HAP-1 (cell line): ENCODE measurements at regions not wholly inside any gene's neighbourhood (a gene's known extent, or its start where the extent isn't known, plus 50 kb on each side); places are given as distances from the start of the nearest gene placed in this dataset.
A peak's percentile ranks its signal among the peaks of the same experiment; 100 is the strongest.

Experiments
- DNase-seq, 2 experiments: peaks; one replicate each; pipeline ENCODE4 v3.0.0-alpha.2; 2016 to 2020; ENCODE audit warnings: low spot score in 2 of 2
- H3K27me3 ChIP-seq: fragments of 250-450 bp; sonication (Bioruptor Pico); 2 replicates; pipeline ENCODE4 v1.5.1; 2020; ENCODE audit warnings: low read depth, mild to moderate bottlenecking, moderate library complexity
- H3K36me3 ChIP-seq: fragments of 250-450 bp; sonication (Bioruptor Pico); replicated peaks from 2 replicates; pipeline ENCODE4 v1.5.1; 2020; ENCODE audit warnings: mild to moderate bottlenecking
- H3K4me1 ChIP-seq: fragments of 250-450 bp; sonication (Bioruptor Pico); 2 replicates; pipeline ENCODE4 v1.5.1; 2020; ENCODE audit warnings: mild to moderate bottlenecking
- H3K4me3 ChIP-seq: fragments of 250-450 bp; sonication (Bioruptor Pico); 2 replicates; pipeline ENCODE4 v1.5.1; 2020; ENCODE audit warnings: mild to moderate bottlenecking, moderate library complexity
- H3K9me3 ChIP-seq: fragments of 250-450 bp; sonication (Bioruptor Pico); 2 replicates; pipeline ENCODE4 v1.5.1; 2020; ENCODE audit warnings: mild to moderate bottlenecking, moderate library complexity
- in situ Hi-C: fragments of 300-500 bp; cut with MboI; formaldehyde crosslinking; loops from 3 replicates; pipeline ENCODE4 v1.14.3; 2020; ENCODE audit warnings: low sequenced_read_pairs, inconsistent platforms, mixed read lengths

DNA sequence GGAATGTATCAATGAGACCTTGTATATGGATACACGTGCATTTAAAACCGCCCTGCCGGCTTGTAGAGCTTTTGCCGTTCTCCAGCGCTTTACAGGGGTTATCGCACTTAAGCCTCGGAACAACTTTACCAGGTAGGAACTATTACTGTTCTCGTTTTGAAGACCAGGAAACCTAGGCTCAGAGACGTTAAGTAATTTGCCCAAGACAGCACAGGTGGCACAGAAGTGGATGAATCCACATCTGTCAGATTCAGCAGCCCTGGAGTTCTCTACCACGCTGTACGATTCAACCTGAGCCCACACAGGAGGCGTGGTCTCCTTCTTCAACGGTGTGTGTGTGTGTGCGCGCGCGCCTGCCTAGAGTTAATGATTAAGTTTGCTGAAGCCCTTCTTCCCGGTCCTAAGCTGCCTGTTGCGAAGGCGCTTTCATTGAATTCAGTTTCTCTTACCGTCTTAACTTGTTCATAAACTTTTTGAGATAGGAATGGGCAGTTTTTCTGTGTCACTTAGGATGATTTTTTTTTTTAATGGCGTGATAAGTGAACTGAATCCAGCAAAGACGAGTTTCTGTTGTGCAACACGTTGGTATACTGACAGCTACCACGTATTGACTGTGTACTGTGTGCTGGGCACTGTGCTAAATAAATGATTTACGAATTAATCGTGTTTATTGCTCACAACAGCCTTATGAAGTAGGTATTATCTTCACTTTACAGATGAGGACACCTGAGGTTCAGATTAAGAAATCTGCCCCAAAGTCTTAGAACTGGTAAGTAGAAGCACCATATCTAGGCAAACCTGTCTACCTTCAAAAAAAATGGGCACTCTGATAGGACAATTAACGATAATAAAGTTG, 67.4 kb downstream of the KCNRG start:
- H3K27me3 ChIP-seq = no peaks in the 10 kb centered on the region
- in situ Hi-C loops = loop anchor here (25.0 kb wide), 1 partner anchor 455 kb away; no protein-coding TSS in a partner anchor
- peaks cover 17% of the 10 kb centered on the region for H3K4me1 ChIP-seq
- DNase-seq = peak; percentile 89 to 90
- H3K36me3 ChIP-seq = no peaks in the 10 kb centered on the region; the same call in none of the 2 replicates
- no peaks in the 10 kb centered on the region for H3K9me3 ChIP-seq
- H3K4me3 ChIP-seq = peak overlapping the region; percentile 93

DNA sequence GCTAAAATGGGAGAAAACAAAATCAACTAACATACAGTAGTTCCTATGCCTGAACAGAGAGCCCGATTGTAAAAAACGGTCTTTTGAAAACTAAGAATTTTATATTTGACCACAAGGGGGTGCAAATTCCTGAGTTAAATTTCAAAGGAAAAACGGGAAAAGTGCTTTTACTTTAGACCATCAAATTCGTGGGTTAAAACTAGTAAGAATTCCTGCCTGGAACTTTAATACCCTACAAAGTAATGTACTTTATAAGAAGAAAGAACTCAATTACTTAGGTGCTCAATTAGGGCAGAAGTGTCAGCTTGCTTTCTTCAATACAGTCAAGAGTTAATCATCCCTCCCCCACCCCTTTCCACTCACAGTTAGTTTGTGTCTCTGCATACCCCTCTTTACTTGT, 69.8 kb downstream of the KCNRG start:
- no peaks in the 10 kb centered on the region for H3K27me3 ChIP-seq
- H3K36me3 ChIP-seq = no peaks in the 10 kb centered on the region; the same call in 1 of the 2 replicates
- no peaks in the 10 kb centered on the region for H3K9me3 ChIP-seq
- peaks cover 11% of the 10 kb centered on the region for H3K4me1 ChIP-seq
- DNase-seq = peak in 1 of 2 experiments; percentile 67
- H3K4me3 ChIP-seq = peak overlapping the region; percentile 5; the same call in 1 of the 2 replicates
- in situ Hi-C loops = loop anchor here (25.0 kb wide), 1 partner anchor 452 kb away; no protein-coding TSS in a partner anchor

DNA sequence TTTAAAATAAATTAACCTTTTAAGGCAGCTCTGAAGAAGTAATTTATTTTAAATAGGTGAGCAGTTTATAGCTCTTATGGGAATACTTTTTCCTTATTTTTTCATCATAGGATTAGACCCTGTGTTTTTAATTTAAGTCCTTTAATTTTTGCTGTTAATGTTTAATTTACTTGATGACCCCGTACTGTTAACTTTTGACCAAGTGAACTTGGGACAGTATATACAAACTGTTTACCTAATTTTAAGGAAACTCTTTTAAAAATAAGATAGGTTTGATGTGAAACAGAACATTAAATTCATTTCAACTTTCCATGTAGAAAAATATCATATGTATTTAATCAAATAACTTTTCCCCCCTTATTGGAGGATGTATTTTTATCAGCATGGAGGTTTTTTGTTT, 74.4 kb downstream of the KCNRG start:
- in situ Hi-C loops = loop anchor here (25.0 kb wide), 1 partner anchor 448 kb away; no protein-coding TSS in a partner anchor
- Histone ChIP-seq H3K9me3 (no peaks in the 10 kb centered on the region), H3K4me1 (peaks cover 24% of the 10 kb centered on the region), H3K36me3 (0 out of 2 replicates have a peak, but pooled peaks cover 3% of the 10 kb centered on the region), H3K4me3 (no peak overlapping the region), H3K27me3 (no peaks in the 10 kb centered on the region)
- no peak for DNase-seq

DNA sequence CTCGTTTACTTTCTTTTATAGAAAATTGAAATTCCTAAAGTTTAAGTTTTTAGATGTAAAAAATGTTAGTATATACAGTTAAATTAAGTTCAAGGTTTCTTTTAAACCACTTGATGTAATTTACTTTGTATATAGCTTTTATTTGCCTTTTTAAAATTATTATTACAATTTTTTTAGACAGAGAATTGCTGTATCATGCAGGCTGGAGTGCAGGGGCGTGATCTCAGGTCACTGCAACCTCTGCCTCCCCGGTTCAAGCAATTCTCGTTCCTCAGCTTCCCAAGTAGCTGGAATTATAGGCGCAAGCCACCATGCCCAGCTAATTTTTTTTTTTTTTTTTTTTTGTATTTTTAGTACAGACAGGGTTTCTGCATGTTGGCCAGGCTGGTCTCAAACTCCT, 75.0 kb downstream of the KCNRG start:
- Histone ChIP-seq H3K4me1 (peaks cover 18% of the 10 kb centered on the region), H3K4me3 (no peak overlapping the region), H3K36me3 (0 out of 2 replicates have a peak, but pooled peaks cover 3% of the 10 kb centered on the region), H3K27me3 (no peaks in the 10 kb centered on the region), H3K9me3 (no peaks in the 10 kb centered on the region)
- DNase-seq = no peak
- in situ Hi-C loops = loop anchor here (25.0 kb wide), 1 partner anchor 447 kb away; no protein-coding TSS in a partner anchor

DNA sequence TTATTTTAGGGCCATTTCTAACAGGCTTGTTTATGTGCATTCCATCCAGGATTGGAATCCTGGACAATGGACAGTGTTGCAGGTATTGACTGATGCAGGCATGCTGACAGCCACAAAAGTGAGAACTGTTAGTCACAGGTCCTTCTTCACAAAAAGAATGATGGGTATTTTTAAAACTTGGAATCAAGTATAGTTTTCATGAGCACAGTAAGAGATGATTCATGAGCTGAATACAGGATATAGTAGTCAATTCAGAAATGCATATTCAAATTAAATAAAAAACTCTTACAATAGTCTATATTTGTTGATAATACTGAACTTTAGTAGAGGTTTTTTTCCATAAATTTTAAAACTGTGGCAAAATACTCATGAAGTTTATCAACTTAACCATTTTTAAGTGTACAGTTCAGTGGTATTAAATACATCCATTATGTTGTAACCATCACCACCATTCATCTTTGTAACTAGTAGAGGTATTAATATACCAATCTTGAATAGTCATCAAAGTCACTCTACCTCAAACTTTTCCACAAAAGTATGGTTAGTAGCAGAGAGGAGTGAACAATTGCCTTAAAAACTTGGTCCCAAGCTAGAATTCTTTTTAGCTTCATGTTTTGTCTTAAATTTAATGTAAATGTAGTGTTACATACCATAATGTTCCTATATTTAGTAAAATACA, 79.5 kb downstream of the KCNRG start:
- Histone ChIP-seq H3K4me3 (no peak overlapping the region), H3K4me1 (peaks cover 15% of the 10 kb centered on the region), H3K36me3 (peaks cover 16% of the 10 kb centered on the region), H3K27me3 (no peaks in the 10 kb centered on the region), H3K9me3 (no peaks in the 10 kb centered on the region; the same call in 1 of the 2 replicates)
- in situ Hi-C loops = loop anchor here (25.0 kb wide), 1 partner anchor 443 kb away; no protein-coding TSS in a partner anchor
- no peak for DNase-seq

DNA sequence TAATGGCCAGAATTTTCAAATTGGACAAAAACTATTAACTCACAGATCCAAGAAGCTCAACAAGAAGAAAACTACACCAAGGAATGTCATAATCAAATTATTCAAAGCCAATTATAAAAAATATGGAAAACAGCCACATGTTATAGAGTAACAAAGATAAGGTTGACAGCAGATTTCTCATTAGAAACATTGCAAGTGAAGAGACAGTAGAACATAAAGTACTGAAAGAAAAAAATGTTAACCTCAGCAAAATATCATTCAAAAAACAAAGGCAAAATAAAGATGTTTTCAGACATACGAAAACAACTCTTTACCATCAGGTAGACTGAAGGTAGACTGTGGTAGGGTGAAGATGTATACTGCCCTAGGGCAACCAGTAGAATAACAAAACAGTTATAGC, 83.4 kb downstream of the KCNRG start:
- Histone ChIP-seq H3K36me3 (peaks cover 13% of the 10 kb centered on the region), H3K9me3 (no peaks in the 10 kb centered on the region; the same call in 1 of the 2 replicates), H3K4me3 (no peak overlapping the region), H3K4me1 (no peaks in the 10 kb centered on the region), H3K27me3 (no peaks in the 10 kb centered on the region)
- in situ Hi-C loops = loop anchor here (25.0 kb wide), 1 partner anchor 439 kb away; no protein-coding TSS in a partner anchor
- no peak for DNase-seq

DNA sequence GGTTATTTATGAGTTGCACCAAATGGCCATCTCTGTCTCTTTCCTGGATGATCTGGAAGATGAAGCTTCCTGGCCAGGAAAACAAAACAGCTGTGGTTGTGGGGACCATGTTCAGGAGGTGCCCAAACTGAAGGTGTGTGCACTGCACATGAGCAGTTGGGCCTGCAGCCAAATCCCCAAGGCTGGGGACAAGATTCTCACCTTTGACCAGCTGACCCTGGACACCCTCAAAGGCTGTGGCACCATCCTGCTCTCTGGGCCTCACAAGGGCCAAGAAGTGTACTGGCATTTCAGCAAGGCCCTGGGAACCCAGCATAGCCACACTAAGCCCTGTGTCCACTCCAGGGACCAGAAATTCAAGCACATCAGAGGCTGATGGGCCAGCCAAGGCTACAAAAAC, 84.2 kb downstream of the KCNRG start:
- Histone ChIP-seq H3K36me3 (peaks cover 13% of the 10 kb centered on the region), H3K27me3 (no peaks in the 10 kb centered on the region), H3K9me3 (no peaks in the 10 kb centered on the region; the same call in 1 of the 2 replicates), H3K4me1 (peaks cover 4% of the 10 kb centered on the region), H3K4me3 (no peak overlapping the region)
- in situ Hi-C loops = loop anchor here (25.0 kb wide), 1 partner anchor 438 kb away; no protein-coding TSS in a partner anchor
- DNase-seq = no peak

DNA sequence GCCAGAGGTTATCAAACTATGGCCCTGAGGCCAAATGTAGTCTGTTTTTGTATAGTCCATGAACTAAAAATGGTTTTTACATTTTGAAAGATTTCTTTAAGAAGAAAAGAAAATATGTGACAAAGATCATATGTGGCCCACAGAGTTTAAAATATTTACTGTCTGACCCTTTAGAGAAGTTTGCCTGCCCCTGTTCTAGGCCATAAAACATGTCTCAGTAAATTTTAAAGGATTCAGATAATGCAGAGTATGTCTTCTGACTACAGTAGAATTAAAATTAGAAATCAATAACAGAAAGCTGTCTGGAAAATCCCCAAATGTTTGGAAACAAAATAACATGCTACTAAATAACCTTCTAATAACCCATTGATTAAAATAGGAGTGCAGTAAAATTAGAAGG, 86.3 kb downstream of the KCNRG start:
- Histone ChIP-seq H3K4me3 (no peak overlapping the region), H3K36me3 (peaks cover 16% of the 10 kb centered on the region), H3K9me3 (no peaks in the 10 kb centered on the region; the same call in 1 of the 2 replicates), H3K27me3 (no peaks in the 10 kb centered on the region), H3K4me1 (peaks cover 10% of the 10 kb centered on the region)
- in situ Hi-C loops = no loop called here
- no peak for DNase-seq

DNA sequence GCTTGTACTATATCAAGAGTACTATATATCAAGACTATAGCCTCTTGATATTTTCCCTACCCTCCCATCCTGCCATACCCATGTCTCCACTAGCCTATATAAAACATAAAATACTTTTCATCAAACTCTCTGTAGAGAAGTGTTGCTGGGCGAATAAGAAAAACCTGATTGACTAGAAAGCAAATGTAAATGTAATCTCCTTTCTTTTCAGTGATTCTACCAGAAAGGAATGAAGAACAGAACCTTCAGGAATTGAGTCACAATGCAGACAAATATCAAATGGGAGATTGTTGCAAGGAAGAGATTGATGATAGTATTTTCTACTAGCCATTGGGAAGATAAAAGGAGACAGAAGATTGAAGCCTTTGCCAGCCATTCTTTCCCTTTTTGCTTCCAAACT, 89.2 kb downstream of the KCNRG start:
- Histone ChIP-seq H3K4me3 (no peak overlapping the region), H3K4me1 (peaks cover 23% of the 10 kb centered on the region), H3K27me3 (no peaks in the 10 kb centered on the region), H3K9me3 (no peaks in the 10 kb centered on the region), H3K36me3 (peaks cover 9% of the 10 kb centered on the region; the same call in 1 of the 2 replicates)
- DNase-seq = peak in 1 of 2 experiments; percentile 32
- in situ Hi-C loops = no loop called here

DNA sequence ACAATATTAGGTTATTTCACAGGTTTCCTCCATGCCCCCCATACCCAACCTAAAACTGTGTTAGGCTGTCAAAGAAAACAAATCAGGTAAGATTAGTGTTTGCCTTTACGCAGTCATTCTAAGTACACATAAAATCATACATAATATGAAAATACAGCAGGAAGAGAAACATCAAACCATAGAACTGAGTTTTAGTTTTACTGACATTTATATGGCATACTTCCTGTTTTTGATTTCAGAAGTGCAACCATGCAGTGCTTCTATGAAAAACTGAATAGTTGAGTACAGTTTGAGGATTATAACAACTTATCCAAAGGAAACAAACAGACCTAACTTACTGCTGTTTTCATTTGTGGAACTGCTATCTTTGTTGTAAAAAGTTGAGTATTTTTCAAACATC, 91.3 kb downstream of the KCNRG start:
- Histone ChIP-seq H3K36me3 (peaks cover 9% of the 10 kb centered on the region), H3K27me3 (no peaks in the 10 kb centered on the region), H3K4me3 (no peak overlapping the region), H3K9me3 (no peaks in the 10 kb centered on the region), H3K4me1 (peaks cover 25% of the 10 kb centered on the region)
- in situ Hi-C loops = no loop called here
- no peak for DNase-seq

DNA sequence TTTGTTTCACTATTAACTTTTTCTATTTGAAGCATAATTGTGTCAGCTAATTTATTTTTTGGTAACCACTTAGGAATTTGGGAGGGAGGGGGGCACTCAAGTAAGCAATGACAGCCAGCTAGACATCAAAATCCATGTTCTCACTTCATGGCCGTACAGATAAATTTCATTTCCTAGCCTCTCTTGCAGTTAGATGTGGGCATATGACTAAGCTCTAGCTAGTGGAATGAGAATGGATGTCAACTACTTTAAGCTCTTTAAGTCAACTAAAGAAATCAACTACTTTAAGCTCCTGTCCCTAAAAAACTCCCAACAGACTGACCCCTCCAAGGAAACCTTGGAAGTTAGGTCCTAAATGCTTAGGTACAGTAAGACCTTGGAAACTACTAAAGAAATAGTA, 92.0 kb downstream of the KCNRG start:
- DNase-seq = no peak
- Histone ChIP-seq H3K27me3 (no peaks in the 10 kb centered on the region), H3K4me1 (peaks cover 29% of the 10 kb centered on the region), H3K4me3 (no peak overlapping the region), H3K36me3 (peaks cover 9% of the 10 kb centered on the region), H3K9me3 (no peaks in the 10 kb centered on the region)
- in situ Hi-C loops = no loop called here

DNA sequence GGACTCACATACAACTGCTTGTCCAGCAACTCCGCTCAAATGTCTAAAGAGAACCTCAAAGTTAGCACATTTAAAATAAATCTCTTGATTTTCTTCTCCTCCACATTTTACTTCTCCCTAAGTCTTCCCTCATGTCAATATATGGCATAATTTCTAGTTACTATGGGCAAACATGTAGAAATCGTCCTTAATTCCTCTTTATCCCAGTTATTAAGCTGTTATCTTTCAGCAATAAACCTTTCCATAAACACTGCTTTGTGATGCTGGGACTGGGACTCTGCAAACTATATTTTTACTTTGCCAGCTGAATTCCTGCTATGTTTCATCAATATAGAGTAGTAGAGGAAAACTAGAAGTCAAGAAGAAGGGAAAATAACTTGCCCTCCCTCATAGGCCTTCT, 99.7 kb downstream of the KCNRG start:
- Histone ChIP-seq H3K4me3 (no peak overlapping the region), H3K36me3 (no peaks in the 10 kb centered on the region; the same call in none of the 2 replicates), H3K9me3 (no peaks in the 10 kb centered on the region), H3K4me1 (peaks cover 7% of the 10 kb centered on the region), H3K27me3 (no peaks in the 10 kb centered on the region)
- in situ Hi-C loops = no loop called here
- DNase-seq = no peak

DNA sequence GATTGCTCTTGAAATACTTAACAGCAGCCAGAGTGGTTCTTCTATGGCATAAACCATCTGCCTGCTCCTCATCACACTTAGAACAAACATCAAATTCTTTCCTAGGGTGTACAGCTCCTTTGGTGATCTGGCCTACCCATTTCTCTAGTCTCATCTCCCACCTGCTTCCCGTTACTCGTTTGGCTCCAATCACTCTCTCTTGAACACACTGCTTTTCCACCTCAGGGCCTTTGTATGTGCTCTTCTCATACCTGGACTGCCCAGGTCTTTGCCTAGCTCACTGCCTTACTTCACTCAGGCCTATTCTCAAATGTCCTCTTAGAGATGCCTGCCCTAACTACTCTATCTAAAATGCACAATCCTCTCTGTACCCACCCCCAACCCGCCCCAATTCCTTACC, 100.5 kb downstream of the KCNRG start:
- Histone ChIP-seq H3K36me3 (no peaks in the 10 kb centered on the region; the same call in 1 of the 2 replicates), H3K4me1 (peaks cover 7% of the 10 kb centered on the region), H3K4me3 (no peak overlapping the region), H3K9me3 (no peaks in the 10 kb centered on the region), H3K27me3 (no peaks in the 10 kb centered on the region)
- in situ Hi-C loops = no loop called here
- no peak for DNase-seq
